HAP-1 (cell line): ENCODE measurements at regions not wholly inside any gene's neighbourhood (a gene's known extent, or its start where the extent isn't known, plus 50 kb on each side); places are given as distances from the start of the nearest gene placed in this dataset.

ENCODE experiments used
- DNase-seq, 2 experiments: peaks; one replicate each; pipeline ENCODE4 v3.0.0-alpha.2; 2016 to 2020; ENCODE audit warnings: low spot score in 2 of 2
- H3K27me3 ChIP-seq: fragments of 250-450 bp; sonication (Bioruptor Pico); 2 replicates; pipeline ENCODE4 v1.5.1; 2020; ENCODE audit warnings: low read depth, mild to moderate bottlenecking, moderate library complexity
- H3K36me3 ChIP-seq: fragments of 250-450 bp; sonication (Bioruptor Pico); replicated peaks from 2 replicates; pipeline ENCODE4 v1.5.1; 2020; ENCODE audit warnings: mild to moderate bottlenecking
- H3K4me1 ChIP-seq: fragments of 250-450 bp; sonication (Bioruptor Pico); 2 replicates; pipeline ENCODE4 v1.5.1; 2020; ENCODE audit warnings: mild to moderate bottlenecking
- H3K4me3 ChIP-seq: fragments of 250-450 bp; sonication (Bioruptor Pico); 2 replicates; pipeline ENCODE4 v1.5.1; 2020; ENCODE audit warnings: mild to moderate bottlenecking, moderate library complexity
- H3K9me3 ChIP-seq: fragments of 250-450 bp; sonication (Bioruptor Pico); 2 replicates; pipeline ENCODE4 v1.5.1; 2020; ENCODE audit warnings: mild to moderate bottlenecking, moderate library complexity
- in situ Hi-C: fragments of 300-500 bp; cut with MboI; formaldehyde crosslinking; loops from 3 replicates; pipeline ENCODE4 v1.14.3; 2020; ENCODE audit warnings: low sequenced_read_pairs, inconsistent platforms, mixed read lengths

DNA sequence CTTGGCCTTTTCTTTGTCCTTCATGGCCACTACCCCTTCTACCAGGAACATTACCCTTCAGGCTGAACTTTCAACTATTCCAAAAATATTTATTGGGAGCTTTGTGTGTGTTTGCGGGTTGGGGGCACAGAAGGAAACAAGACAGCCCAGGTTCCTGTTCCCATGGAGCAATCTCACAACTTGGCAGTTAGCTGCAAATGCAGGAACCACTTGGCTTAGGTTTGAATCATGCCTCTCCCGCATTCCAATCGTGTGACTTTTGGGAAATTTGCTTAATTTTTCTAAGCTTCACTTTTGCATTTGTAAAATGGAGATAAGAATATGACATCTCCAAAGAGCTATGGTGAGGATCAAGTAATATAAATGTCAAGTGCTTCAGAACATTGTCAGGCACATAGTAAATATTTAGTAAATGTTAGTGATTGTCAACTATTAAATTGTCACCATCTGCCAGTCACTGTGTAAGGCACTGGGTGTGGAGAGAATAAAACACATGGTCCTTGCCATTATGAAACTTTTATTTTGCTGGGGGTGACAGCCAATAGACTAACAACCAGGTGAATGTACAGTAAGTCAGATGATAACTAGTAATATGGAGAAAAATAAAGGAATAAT lies 277.1 kb downstream of the SNX13 start:
- Histone ChIP-seq H3K4me3 (no peak overlapping the region), H3K4me1 (no peaks in the 10 kb centered on the region), H3K36me3 (no peaks in the 10 kb centered on the region), H3K9me3 (peaks cover 2% of the 10 kb centered on the region; the same call in 1 of the 2 replicates), H3K27me3 (no peaks in the 10 kb centered on the region)
- in situ Hi-C loops = no loop called here
- no peak for DNase-seq

DNA sequence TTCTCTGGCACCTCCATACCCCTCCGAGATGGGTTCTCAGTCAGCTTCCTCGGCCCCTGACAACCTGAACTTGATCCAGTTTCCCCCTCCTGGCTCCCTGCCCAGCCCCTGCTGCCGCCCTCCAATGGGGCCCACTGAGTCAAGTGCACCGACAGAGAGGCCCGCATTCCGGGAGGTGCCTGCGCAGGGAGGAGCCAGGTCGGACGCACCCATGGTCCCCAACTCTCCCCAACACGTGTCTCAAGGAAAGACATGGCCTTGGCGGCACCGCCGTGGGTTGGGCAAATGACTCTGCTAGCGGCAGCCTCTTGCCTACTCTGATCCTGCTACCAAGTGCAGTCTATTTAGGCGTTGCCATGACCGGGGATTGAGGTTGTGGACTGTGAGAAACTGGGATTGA lies 275.3 kb downstream of the SNX13 start:
- in situ Hi-C loops = no loop called here
- Histone ChIP-seq H3K9me3 (peaks cover 2% of the 10 kb centered on the region; the same call in 1 of the 2 replicates), H3K27me3 (no peaks in the 10 kb centered on the region), H3K4me3 (no peak overlapping the region), H3K4me1 (no peaks in the 10 kb centered on the region), H3K36me3 (no peaks in the 10 kb centered on the region)
- no peak for DNase-seq

DNA sequence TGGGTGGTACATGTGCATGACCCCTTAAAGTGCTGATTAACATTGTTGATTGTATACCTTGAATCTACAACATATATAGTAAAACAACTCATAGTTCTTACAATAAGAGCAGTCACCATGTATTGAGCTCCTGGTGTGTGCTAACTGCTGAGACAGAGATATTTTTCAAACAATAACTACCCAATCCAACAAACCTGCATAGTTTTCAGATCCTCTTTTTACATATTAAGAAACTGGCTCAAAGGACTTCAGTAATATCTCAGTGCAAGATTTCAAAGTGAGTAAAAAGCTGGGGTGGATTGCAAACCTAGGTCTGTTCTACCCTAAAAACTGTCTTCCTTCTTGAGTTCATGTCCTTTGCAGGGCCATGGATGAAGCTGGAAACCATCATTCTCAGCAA lies 272.2 kb downstream of the SNX13 start:
- no peak overlapping the region for H3K4me3 ChIP-seq
- in situ Hi-C loops = no loop called here
- no peaks in the 10 kb centered on the region for H3K36me3 ChIP-seq
- no peaks in the 10 kb centered on the region for H3K4me1 ChIP-seq
- no peaks in the 10 kb centered on the region for H3K27me3 ChIP-seq
- no peak for DNase-seq
- H3K9me3 ChIP-seq = no peaks in the 10 kb centered on the region

DNA sequence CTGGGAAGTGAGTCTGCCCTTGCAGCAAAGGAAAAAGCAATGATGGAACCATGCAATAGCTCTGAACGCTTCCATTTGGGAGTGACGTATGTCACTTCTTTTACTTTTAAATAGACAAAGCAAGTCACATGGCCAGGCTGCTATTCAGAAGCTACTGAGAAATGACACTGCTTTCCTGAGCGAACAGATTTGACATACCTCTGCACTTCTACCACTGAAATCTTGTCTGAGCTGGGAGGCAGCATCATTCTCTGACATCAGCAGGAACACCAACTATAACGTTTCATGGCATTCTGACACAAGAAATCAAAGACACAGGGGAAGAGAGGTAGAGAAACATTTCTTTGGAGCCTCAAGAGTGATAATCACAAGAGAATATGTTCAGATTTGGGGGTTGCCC lies 271.1 kb downstream of the SNX13 start:
- in situ Hi-C loops = no loop called here
- H3K4me3 ChIP-seq = no peak overlapping the region
- H3K9me3 ChIP-seq = no peaks in the 10 kb centered on the region
- H3K4me1 ChIP-seq = no peaks in the 10 kb centered on the region
- no peaks in the 10 kb centered on the region for H3K36me3 ChIP-seq
- DNase-seq = no peak
- no peaks in the 10 kb centered on the region for H3K27me3 ChIP-seq

DNA sequence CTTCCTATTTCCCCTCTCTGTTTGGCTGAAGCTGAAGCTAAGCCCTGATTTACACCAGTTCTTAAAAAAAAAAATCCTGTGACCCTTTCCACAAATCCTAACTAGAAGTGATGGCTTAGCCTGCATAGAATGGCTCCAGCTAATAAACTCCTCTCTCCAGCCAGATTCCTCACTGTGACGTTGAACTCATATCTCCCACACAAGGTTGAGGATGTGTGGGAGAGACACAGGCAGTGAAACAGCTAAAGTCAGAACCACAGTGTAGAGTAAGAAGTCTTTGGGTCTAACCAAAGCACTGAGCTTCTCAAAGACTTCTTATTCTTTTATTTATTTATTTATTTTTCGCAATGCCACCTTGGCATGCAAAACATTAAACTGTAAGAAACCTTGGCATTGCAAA lies 268.3 kb downstream of the SNX13 start:
- DNase-seq = no peak

DNA sequence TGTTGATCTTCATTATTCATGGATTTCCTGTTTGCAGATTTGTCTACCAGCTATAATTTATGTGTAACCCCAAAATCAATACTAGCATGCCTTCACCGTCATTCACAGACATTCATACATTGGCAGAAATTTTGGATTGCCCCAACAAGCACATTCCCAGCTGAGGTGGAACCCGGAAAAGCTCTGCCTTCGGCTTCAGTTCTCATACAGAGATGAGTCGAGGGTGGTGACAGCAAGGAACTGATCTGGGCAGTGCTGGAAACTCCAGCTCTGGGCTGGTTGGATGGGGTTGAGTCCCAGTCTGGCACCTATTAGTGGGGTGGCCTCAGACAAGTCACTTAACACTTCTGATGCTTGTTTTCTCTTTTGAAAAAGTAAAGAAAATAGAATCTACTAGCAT lies 267.5 kb downstream of the SNX13 start:
- in situ Hi-C loops = no loop called here
- DNase-seq = no peak
- Histone ChIP-seq H3K27me3 (peaks cover 3% of the 10 kb centered on the region; the same call in 1 of the 2 replicates), H3K4me3 (no peak overlapping the region), H3K4me1 (no peaks in the 10 kb centered on the region), H3K9me3 (no peaks in the 10 kb centered on the region), H3K36me3 (no peaks in the 10 kb centered on the region)

More for the DNA sequence above, 268.3 kb downstream of the SNX13 start:
- Histone ChIP-seq H3K4me3 (no peak overlapping the region), H3K9me3 (no peaks in the 10 kb centered on the region), H3K4me1 (no peaks in the 10 kb centered on the region), H3K36me3 (no peaks in the 10 kb centered on the region), H3K27me3 (no peaks in the 10 kb centered on the region)
- in situ Hi-C loops = no loop called here

DNA sequence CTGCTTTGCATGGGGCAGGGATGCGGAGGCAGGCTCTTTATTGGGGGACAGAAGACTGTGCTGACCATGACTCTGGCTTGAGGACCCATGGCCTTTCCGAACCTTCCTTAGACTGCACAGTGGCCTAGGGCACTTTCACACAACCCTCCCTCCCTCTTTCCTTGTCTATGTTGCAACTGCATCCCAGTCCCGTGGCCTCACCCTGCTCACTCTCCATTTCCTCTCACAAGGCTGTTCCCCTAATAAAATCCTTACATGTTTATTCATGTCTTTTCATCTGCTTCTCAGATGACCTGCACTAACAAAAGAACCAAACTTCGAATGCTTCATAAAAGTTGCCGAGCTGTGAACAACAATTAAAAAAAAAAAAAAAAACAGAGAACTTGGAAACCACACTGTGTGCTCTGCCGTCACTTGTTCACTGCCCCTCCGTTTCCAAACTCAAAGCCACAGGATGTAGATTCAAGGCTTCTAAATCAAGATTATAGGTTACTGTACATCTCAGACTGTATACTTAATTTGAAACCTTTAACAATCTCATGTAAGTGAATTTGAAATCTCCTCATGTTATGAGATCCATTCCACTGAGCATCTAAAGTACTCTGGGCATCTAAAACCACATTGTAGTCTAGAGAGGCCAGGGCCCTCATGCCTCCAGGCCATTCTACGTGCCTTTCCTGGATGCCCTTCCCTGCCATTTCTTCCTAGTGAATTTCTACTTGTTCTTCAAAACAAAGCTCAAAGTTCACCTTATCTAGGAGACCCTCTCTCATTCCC lies 265.9 kb downstream of the SNX13 start:
- no peak overlapping the region for H3K4me3 ChIP-seq
- in situ Hi-C loops = no loop called here
- no peaks in the 10 kb centered on the region for H3K9me3 ChIP-seq
- no peaks in the 10 kb centered on the region for H3K4me1 ChIP-seq
- no peaks in the 10 kb centered on the region for H3K36me3 ChIP-seq
- DNase-seq = peak; percentile 31 to 36
- H3K27me3 ChIP-seq = peaks cover 5% of the 10 kb centered on the region; the same call in 1 of the 2 replicates

DNA sequence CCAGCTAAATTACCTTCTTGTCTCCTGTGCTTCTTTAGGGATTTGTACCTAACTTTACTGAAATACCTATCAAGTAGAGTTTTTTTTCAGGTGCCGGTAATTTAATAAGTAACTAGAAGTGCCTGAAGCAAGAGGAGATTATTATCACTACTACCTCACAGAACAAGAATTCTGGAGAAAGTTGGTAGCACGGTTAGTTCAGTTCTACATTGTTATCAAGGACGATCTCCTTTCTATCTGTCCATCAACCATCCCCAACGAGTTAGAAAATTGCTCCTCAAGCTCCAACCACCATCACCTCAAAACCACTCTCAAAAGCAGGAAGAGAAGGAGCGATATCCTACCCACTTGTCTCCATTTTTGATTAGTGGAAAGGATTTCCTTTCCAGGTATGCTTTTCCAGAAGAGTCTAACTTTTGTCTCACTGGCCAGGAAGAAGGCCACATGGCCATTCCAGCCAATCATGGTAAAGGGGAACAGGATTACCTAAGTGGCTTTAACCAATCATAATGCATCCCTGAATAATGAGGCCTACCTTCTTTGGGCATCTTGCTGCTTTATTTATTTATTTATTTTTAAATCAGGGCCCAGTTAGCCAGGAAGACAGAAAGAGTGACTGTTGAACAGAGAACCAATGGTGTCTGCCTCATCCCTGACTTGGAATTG lies 265.2 kb downstream of the SNX13 start:
- in situ Hi-C loops = no loop called here
- no peak overlapping the region for H3K4me3 ChIP-seq

DNA sequence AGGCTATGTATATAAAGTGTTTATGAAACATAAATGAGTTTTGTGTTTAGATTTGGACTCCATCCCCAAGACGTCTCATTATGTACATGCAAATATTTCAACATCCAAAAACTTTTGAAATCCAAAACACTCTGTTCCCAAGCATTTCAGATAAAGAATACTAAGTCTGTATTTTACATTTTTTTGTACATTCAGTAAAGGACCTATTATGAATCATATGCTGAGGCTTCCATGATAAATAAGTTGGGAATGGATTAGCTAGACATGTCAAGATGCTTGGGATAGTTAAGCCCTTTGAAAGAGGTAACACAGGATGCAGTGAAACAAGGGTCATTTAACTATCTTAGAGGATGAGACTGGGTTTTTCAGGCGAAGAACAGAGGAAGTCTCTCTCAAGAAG lies 262.9 kb downstream of the SNX13 start:
- DNase-seq = no peak
- in situ Hi-C loops = no loop called here
- Histone ChIP-seq H3K4me1 (no peaks in the 10 kb centered on the region), H3K9me3 (no peaks in the 10 kb centered on the region), H3K36me3 (no peaks in the 10 kb centered on the region), H3K27me3 (peaks cover 5% of the 10 kb centered on the region; the same call in 1 of the 2 replicates), H3K4me3 (no peak overlapping the region)

More for the DNA sequence above, 265.2 kb downstream of the SNX13 start:
- H3K27me3 ChIP-seq = peaks cover 5% of the 10 kb centered on the region; the same call in 1 of the 2 replicates
- DNase-seq = no peak
- no peaks in the 10 kb centered on the region for H3K36me3 ChIP-seq
- H3K4me1 ChIP-seq = no peaks in the 10 kb centered on the region
- no peaks in the 10 kb centered on the region for H3K9me3 ChIP-seq

DNA sequence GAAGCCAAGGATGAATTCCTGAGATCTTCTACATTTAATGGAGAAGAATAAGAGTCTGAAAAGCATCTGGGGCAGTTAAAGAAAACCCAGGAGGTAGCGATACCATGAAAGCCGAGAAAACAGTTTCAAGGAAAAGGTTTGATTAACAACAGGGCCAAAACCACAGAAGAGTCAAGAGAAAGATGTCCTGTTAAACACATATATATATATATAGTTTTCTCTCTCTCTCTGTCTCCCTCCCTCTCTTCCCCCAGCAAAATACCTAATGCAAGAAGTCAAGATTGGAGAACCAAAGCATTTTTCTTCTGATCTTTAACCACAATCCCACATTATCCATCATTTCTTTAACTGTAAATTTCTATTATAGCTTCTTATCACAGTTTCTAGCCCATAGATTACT lies 261.4 kb downstream of the SNX13 start:
- Histone ChIP-seq H3K36me3 (no peaks in the 10 kb centered on the region), H3K4me3 (no peak overlapping the region), H3K27me3 (peaks cover 5% of the 10 kb centered on the region; the same call in 1 of the 2 replicates), H3K9me3 (no peaks in the 10 kb centered on the region), H3K4me1 (no peaks in the 10 kb centered on the region)
- in situ Hi-C loops = no loop called here
- no peak for DNase-seq

DNA sequence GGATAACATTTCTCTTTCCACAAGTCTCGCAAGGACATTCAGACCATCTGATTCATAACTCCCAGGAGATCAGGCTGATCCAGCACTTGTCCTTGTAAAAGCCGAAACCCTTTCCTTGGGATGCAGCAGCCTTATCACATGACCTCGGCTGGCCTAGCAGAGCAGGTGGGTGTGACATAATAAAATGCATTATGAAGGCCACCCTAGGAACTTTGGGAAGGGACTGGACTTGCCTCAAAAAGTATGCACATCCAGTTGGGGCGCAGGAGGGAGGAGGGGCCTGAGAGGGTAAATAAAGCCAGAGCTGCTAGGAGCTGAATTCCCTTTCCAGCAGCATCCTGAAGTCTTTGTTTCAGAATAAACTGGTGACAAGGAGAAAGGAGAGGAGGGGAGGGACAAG lies 260.8 kb downstream of the SNX13 start:
- H3K9me3 ChIP-seq = no peaks in the 10 kb centered on the region
- peaks cover 5% of the 10 kb centered on the region; the same call in 1 of the 2 replicates for H3K27me3 ChIP-seq
- DNase-seq = peak in 1 of 2 experiments; percentile 20
- no peaks in the 10 kb centered on the region for H3K4me1 ChIP-seq
- in situ Hi-C loops = no loop called here
- H3K36me3 ChIP-seq = no peaks in the 10 kb centered on the region
- H3K4me3 ChIP-seq = no peak overlapping the region

DNA sequence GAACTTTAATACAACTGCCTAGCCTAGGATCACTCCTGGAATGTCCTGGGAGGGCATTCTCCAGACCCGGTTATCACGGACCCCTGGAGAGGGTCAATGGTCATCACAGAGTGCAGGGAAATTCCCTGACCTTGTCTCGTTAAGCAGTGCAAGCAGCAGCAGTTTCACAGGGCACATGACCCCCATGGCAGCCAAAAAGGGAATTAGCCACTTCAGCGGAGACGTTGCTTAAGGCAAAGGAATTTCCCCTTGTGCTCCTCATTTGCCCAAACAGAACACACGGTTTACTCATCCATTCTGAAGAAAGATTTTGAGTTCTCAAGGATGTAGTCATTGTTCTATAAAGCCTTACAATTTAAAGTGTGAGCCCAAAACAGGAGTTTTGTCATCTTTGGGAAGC lies 260.3 kb downstream of the SNX13 start:
- in situ Hi-C loops = loop anchor here (10.0 kb wide), 1 partner anchor 645 kb away; no protein-coding TSS in a partner anchor
- no peaks in the 10 kb centered on the region for H3K4me1 ChIP-seq
- peaks cover 5% of the 10 kb centered on the region; the same call in 1 of the 2 replicates for H3K27me3 ChIP-seq
- DNase-seq = no peak
- H3K36me3 ChIP-seq = no peaks in the 10 kb centered on the region
- no peaks in the 10 kb centered on the region for H3K9me3 ChIP-seq
- H3K4me3 ChIP-seq = no peak overlapping the region

DNA sequence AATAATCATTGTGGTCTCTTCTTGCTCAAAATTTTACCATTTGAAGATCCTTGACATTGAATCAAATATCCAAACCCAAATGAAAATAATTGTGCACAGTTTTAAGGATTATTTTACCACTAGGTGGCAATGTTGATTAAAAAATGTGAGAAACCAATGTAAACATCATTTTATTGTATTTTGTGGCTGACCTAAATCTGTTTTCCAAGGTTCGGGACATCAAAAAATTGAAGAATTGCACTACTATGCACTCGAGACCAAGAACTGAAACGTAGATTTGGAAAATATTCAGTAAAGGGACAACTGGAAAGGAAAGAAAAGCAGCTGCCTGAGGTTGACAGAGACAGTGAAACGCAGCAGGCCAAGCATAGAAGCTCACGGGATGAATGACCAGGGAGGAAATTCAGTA lies 259.3 kb downstream of the SNX13 start:
- H3K9me3 ChIP-seq = no peaks in the 10 kb centered on the region
- H3K4me1 ChIP-seq = no peaks in the 10 kb centered on the region
- no peaks in the 10 kb centered on the region for H3K36me3 ChIP-seq
- peaks cover 5% of the 10 kb centered on the region; the same call in 1 of the 2 replicates for H3K27me3 ChIP-seq
- in situ Hi-C loops = loop anchor here (10.0 kb wide), 1 partner anchor 644 kb away; no protein-coding TSS in a partner anchor
- DNase-seq = peak in 1 of 2 experiments; percentile 33
- H3K4me3 ChIP-seq = no peak overlapping the region

DNA sequence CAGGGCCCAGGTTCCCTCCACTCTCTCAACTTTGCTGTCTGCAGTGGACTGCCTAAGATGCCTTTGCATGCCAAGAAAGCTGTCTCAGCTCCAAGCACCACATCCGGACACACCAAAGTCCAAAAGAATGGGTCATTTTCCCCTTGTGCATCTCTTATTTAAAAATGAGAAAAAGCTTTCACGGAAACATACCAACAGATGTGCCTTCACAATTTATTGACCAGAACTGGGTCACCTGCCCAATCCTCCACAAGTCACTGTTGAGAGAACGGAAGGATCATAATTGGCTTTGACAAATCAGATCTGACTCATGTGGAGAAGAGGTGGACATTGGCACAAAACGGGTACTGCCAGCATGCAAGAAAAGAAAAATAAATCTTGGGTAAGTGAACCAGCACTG lies 258.3 kb downstream of the SNX13 start:
- no peaks in the 10 kb centered on the region for H3K36me3 ChIP-seq
- no peak overlapping the region for H3K4me3 ChIP-seq
- DNase-seq = no peak
- in situ Hi-C loops = loop anchor here (10.0 kb wide), 1 partner anchor 643 kb away; no protein-coding TSS in a partner anchor
- no peaks in the 10 kb centered on the region for H3K9me3 ChIP-seq
- H3K27me3 ChIP-seq = peaks cover 5% of the 10 kb centered on the region; the same call in 1 of the 2 replicates
- no peaks in the 10 kb centered on the region for H3K4me1 ChIP-seq
